K562 (cell line): ENCODE measurements at regions not wholly inside any gene's neighbourhood (a gene's known extent, or its start where the extent isn't known, plus 50 kb on each side); places are given as distances from the start of the nearest gene placed in this dataset.

ENCODE experiments used
- FOXA1 ChIP-seq: fragments of 450-650 bp; IDR thresholded peaks from 2 replicates; pipeline ENCODE4 v1.6.1; 2016; ENCODE audit warnings: mild to moderate bottlenecking, borderline replicate concordance
- FOXP4 ChIP-seq: sonication (generic); formaldehyde crosslinking; IDR thresholded peaks from 2 replicates; pipeline ENCODE4 v1.8.0; 2022; ENCODE audit warnings: mild to moderate bottlenecking, missing genetic modification reagents, borderline replicate concordance
- RERE ChIP-seq: sonication (generic); formaldehyde crosslinking; IDR thresholded peaks from 2 replicates; pipeline ENCODE4 v1.8.0; 2023; ENCODE audit warnings: missing genetic modification reagents, mild to moderate bottlenecking, borderline replicate concordance
- TEAD1 ChIP-seq, 2 experiments: fragments of 450-650 bp in 1 of 2; sonication (generic) in 1 of 2; formaldehyde crosslinking; IDR thresholded peaks; 2 replicates each; pipeline versions ENCODE4 v1.4.0 to v1.8.0; 2020 to 2022; ENCODE audit warnings: mild to moderate bottlenecking in 2 of 2, missing genetic modification reagents in 1 of 2

GRCh38 chr13:106234636-106235035 lies 300.8 kb downstream of the EFNB2 start (continued):
- no peak for TF ChIP-seq RERE (CRISPR knock-in tag)
- no peak for TF ChIP-seq FOXA1
- no peak for TF ChIP-seq TEAD1 (CRISPR knock-in tag; IDR thresholded peaks at IDR 0.05)
- TF ChIP-seq FOXP4 (CRISPR knock-in tag): no peak
